Activated T-helper 17 cell treated with anti-CD3 and anti-CD28 coated beads, Interleukin-2, amount 50 U/mL, for 72 hours (primary cell): ENCODE measurements at regions not wholly inside any gene's neighbourhood (a gene's known extent, or its start where the extent isn't known, plus 50 kb on each side); places are given as distances from the start of the nearest gene placed in this dataset.

Experiments used
- ATAC-seq: fragments of 150-1000 bp; cut with Tn5 transposase; replicated peaks from 2 replicates; pipeline ENCODE4 v1.10.0; 2021; ENCODE audit warnings: mild to moderate bottlenecking, moderate library complexity
- H3K27ac Mint-ChIP-seq: one replicate; pipeline ENCODE4 v1.8.0; 2022; ENCODE audit warnings: mixed read lengths
- H3K27me3 Mint-ChIP-seq: one replicate; pipeline ENCODE4 v1.8.0; 2022; ENCODE audit warnings: mixed read lengths
- H3K36me3 Mint-ChIP-seq: one replicate; pipeline ENCODE4 v1.8.0; 2022; ENCODE audit warnings: low read depth, mild to moderate bottlenecking, mixed read lengths
- H3K4me1 Mint-ChIP-seq: one replicate; pipeline ENCODE4 v1.8.0; 2022; ENCODE audit warnings: mixed read lengths
- H3K4me3 Mint-ChIP-seq: one replicate; pipeline ENCODE4 v1.8.0; 2022; ENCODE audit warnings: mild to moderate bottlenecking, mixed read lengths
- H3K9me3 Mint-ChIP-seq: one replicate; pipeline ENCODE4 v1.8.0; 2022; ENCODE audit warnings: mixed read lengths

DNA sequence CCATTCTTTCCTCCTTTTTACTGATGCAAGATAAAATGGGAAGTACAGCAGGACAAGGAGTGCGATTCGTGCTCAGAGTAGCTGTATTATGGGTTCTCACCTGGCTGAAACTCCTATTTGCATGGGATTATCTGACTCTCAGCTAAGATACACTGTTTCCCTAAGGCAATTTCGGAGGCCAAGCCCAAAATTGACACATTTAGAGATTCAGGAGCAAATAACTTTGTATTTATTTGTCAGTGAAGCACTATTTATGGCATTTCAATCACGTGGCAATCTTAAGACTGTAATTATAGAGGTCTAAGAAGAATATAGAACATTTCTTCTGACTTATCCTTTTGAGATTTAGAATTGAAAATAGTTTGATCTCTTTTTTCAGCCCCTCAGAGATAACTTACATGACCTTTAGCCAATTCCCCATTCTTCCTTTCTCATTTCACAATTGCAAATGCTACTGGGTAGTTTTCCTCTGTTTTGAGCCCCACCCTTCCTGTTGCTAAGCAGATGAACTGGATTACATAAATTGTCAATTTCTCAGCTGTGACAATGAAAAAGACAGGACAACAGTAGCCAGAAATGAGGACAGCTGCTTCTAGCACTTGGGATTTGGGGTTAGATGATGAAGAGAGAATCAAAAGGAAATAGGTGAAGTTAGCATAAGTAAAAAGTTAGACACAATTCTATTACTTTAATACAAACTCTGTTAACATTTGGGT, 122.7 kb upstream of the FRY start:
- H3K4me1 Mint-ChIP-seq = peaks cover 31% of the 10 kb centered on the region
- H3K9me3 Mint-ChIP-seq = no peaks in the 10 kb centered on the region
- no peaks in the 10 kb centered on the region for H3K36me3 Mint-ChIP-seq
- H3K27ac Mint-ChIP-seq = peak overlapping the region; percentile 34
- no peak for ATAC-seq
- peak overlapping the region; percentile 25 for H3K4me3 Mint-ChIP-seq
- H3K27me3 Mint-ChIP-seq = no peaks in the 10 kb centered on the region

DNA sequence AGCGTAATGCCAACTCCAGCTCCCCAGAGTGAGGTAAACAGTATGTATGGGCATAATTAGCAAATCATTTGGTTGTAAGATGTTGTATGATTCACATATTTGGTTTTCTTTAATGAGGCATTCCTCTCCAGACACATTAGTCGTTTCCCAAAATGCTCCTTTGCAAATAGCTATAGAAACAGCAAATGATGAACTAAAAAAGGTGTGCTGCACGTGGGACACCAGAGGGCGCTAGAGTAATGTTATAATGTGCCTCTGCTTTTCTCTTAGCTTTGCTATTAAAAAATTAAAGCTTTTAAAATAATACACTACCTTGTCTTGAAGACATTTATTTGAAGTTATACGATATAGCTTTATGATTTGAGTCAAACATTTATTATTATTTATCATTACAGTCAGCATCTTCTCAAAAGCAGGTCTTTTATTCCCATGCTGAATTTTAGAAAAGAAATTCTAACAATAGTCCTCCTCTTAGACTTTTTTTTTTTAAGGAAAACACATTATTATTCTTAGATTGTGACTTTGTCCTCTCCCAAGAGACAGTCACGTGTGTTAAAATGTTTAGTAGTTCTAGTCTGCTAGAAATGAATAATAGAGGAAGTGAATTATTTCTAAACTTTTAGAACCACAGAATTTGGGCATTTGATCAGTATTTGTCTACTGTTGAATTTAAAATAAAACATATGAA, 121.6 kb upstream of the FRY start:
- peak; percentile 42 for ATAC-seq
- Mint-ChIP-seq H3K27ac (no peak overlapping the region), H3K9me3 (no peaks in the 10 kb centered on the region), H3K4me1 (peaks cover 32% of the 10 kb centered on the region), H3K27me3 (no peaks in the 10 kb centered on the region), H3K4me3 (no peak overlapping the region), H3K36me3 (no peaks in the 10 kb centered on the region)

GRCh38 chr13:31910633-31911032, 120.9 kb upstream of the FRY start:
- H3K4me1 Mint-ChIP-seq = peaks cover 32% of the 10 kb centered on the region
- H3K27ac Mint-ChIP-seq = no peak overlapping the region
- ATAC-seq = no peak
- H3K36me3 Mint-ChIP-seq = no peaks in the 10 kb centered on the region
- H3K9me3 Mint-ChIP-seq = no peaks in the 10 kb centered on the region
- no peak overlapping the region for H3K4me3 Mint-ChIP-seq
- H3K27me3 Mint-ChIP-seq = no peaks in the 10 kb centered on the region

DNA sequence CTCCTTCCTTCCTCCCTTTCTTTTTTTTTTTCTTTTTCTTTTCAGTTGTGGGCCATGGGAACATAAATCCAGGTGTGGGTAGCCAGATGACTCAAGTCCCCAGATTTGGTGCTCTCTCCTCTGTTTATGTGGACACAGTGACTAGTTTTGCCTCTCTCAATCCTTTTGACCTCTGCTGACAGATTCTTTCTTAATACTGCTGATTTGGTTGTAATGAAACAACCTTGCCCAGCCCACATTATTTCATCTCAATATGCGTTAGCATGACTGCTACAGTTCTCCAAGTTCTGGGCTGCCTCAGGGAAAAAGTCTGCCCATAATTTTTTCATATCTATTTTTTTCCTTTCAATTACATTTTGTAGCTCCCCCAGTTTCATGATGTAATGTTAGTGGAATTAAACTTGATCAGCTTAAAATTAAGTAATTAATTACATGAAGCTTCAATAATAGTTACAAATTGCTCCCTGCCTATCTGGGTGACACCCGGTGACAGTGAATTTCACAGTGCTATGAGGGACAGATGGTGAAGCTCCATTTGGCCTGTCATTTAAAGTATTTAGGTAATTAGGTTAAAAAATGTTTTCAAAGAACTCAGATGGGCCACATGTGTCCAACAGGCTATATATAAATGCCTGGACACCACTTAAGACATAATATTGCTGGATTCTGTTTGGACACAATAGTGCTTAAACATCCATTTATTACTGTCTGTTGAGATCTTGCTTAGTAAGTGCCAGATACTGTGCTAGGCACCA, 118.8 kb upstream of the FRY start:
- peaks cover 25% of the 10 kb centered on the region for H3K4me1 Mint-ChIP-seq
- peak overlapping the region; percentile 14 for H3K27ac Mint-ChIP-seq
- peak overlapping the region; percentile 30 for H3K4me3 Mint-ChIP-seq
- H3K36me3 Mint-ChIP-seq = no peaks in the 10 kb centered on the region
- no peaks in the 10 kb centered on the region for H3K27me3 Mint-ChIP-seq
- peak; percentile 66 for ATAC-seq
- no peaks in the 10 kb centered on the region for H3K9me3 Mint-ChIP-seq

DNA sequence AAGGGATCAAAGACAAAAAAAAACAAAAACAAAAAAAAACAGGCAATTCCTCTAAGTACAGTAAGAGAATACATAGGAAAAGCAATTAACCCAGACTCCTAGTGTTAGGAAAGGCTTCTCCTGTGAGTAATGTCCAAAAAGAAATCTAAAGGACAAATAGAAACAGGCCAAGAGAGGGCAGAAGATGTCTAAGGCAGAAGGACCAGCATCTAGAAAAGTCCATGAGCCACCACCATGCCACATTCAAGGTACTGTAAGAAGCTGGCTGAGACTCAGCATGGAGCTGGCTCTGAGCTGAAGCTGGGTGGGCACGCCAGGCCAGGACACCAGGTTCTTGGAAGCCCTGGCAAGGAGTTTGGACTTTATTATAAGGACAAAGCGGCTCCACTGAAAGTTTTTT, 118.1 kb upstream of the FRY start:
- peak; percentile 51 for ATAC-seq

GRCh38 chr13:31914843-31915242, 116.7 kb upstream of the FRY start:
- no peak for ATAC-seq
- Mint-ChIP-seq H3K36me3 (no peaks in the 10 kb centered on the region), H3K27ac (peak overlapping the region; percentile 1), H3K9me3 (no peaks in the 10 kb centered on the region), H3K27me3 (no peaks in the 10 kb centered on the region), H3K4me1 (peaks cover 23% of the 10 kb centered on the region), H3K4me3 (no peak overlapping the region)

More for the DNA sequence above, 118.1 kb upstream of the FRY start:
- Mint-ChIP-seq H3K4me3 (peak overlapping the region; percentile 30), H3K9me3 (no peaks in the 10 kb centered on the region), H3K27me3 (no peaks in the 10 kb centered on the region), H3K4me1 (peaks cover 23% of the 10 kb centered on the region), H3K36me3 (no peaks in the 10 kb centered on the region), H3K27ac (no peak overlapping the region)

DNA sequence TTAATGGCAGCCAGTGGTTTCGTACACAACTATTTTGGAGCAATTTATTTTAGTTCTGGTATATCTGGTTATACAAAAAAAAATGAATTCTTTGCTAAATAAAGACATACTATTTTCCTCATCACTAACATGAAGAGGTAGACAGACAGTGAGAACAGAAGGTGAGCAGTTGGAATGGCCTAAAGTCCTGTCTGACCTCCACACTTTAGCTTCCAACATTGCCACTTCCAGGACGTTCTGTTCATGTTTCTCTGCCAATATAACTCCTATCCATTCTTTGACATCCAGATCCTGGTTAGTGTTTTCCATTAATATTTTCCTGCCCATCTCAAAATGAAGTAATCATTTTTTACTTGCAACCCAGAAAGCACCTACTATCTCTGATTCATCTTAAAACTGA, 112.9 kb upstream of the FRY start:
- peak overlapping the region; percentile 35 for H3K4me3 Mint-ChIP-seq
- H3K36me3 Mint-ChIP-seq = no peaks in the 10 kb centered on the region
- no peak for ATAC-seq
- H3K4me1 Mint-ChIP-seq = peaks cover 32% of the 10 kb centered on the region
- H3K27me3 Mint-ChIP-seq = no peaks in the 10 kb centered on the region
- no peaks in the 10 kb centered on the region for H3K9me3 Mint-ChIP-seq
- H3K27ac Mint-ChIP-seq = peak overlapping the region; percentile 18

DNA sequence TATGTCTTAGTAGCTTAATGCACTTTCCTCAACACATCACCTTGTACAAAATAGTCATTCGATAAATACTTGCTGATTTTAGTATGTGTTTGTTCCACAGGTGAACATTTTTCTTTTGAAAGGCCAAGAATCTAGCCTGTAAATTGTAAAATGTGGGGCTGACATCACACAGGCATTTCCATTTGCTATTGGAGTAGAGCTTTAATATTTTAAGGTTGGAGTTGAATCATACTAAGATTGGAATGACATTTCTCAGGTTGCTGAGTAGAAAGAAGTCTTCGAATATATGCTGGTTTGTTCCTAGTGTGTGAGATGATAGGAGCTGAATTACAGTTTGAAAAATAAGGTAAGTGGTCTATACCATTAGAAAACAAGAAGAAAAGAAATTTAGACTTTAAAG, 112.3 kb upstream of the FRY start:
- Mint-ChIP-seq H3K36me3 (no peaks in the 10 kb centered on the region), H3K4me1 (peaks cover 32% of the 10 kb centered on the region), H3K27me3 (no peaks in the 10 kb centered on the region), H3K27ac (peak overlapping the region; percentile 18), H3K4me3 (peak overlapping the region; percentile 35), H3K9me3 (no peaks in the 10 kb centered on the region)
- ATAC-seq = no peak

GRCh38 chr13:31919971-31920726, 111.4 kb upstream of the FRY start:
- Mint-ChIP-seq H3K27ac (peak overlapping the region; percentile 77), H3K36me3 (no peaks in the 10 kb centered on the region), H3K27me3 (no peaks in the 10 kb centered on the region), H3K4me1 (peaks cover 27% of the 10 kb centered on the region), H3K9me3 (no peaks in the 10 kb centered on the region), H3K4me3 (peak overlapping the region; percentile 64)
- peak; percentile 70 for ATAC-seq

GRCh38 chr13:31920727-31921100, 110.9 kb upstream of the FRY start:
- H3K4me3 Mint-ChIP-seq = peak overlapping the region; percentile 64
- peak; percentile 18 for ATAC-seq
- peak overlapping the region; percentile 77 for H3K27ac Mint-ChIP-seq
- H3K27me3 Mint-ChIP-seq = no peaks in the 10 kb centered on the region
- peaks cover 27% of the 10 kb centered on the region for H3K4me1 Mint-ChIP-seq
- H3K9me3 Mint-ChIP-seq = no peaks in the 10 kb centered on the region
- no peaks in the 10 kb centered on the region for H3K36me3 Mint-ChIP-seq

DNA sequence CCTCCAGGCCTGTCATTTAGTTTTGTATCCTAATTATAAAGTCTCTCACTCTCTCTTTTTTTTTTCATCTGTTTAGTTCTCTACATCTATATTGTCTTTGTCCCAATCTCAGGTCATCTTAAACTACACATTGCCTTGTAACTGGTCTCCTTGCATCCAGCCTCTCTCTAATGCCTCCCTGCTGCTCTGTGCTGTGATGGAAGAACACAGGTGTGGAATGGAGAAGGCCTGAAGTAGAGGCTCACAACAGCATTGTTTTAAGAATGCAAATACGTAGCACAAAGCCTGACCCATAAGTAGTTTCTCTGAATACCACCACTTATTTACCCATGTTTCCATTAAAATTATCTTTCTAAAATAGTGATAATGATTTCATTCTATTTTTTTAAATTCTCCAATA, 108.8 kb upstream of the FRY start:
- Mint-ChIP-seq H3K9me3 (no peaks in the 10 kb centered on the region), H3K27ac (peak overlapping the region; percentile 46), H3K36me3 (no peaks in the 10 kb centered on the region), H3K4me3 (no peak overlapping the region), H3K4me1 (peaks cover 33% of the 10 kb centered on the region), H3K27me3 (no peaks in the 10 kb centered on the region)
- no peak for ATAC-seq

DNA sequence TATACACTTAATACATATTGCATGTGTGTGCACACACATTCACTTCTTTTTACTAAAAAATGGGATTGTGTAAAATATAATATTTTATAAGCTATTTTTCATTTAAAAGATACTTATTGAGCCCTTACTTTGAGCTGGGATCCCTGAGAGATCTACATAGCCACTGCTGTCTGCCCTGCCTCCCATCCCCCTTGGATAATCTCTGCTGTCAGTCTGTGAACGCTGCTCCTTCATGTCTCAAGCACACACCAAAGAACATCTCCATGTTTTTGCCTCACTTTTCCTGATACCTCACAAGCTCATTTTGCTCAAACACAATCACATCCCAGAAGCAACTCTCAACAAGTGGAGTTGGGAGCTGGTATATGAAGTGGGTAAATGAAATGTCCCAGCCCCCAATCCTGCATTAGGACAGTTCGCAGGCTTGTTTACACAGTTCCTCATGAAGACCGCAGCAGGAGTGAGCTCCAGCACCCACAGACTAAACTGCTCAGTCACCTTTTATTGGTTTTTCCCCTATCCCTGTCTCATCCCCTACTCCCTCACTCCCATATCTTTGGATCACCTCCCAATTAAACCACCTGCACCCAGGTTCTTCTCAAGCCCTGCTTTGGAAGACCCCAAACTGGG, 108.3 kb upstream of the FRY start:
- H3K27me3 Mint-ChIP-seq = no peaks in the 10 kb centered on the region
- ATAC-seq = no peak
- no peak overlapping the region for H3K4me3 Mint-ChIP-seq
- peaks cover 37% of the 10 kb centered on the region for H3K4me1 Mint-ChIP-seq
- H3K36me3 Mint-ChIP-seq = no peaks in the 10 kb centered on the region
- H3K27ac Mint-ChIP-seq = no peak overlapping the region
- no peaks in the 10 kb centered on the region for H3K9me3 Mint-ChIP-seq

- H3K27me3 Mint-ChIP-seq = no peaks in the 10 kb centered on the region
- no peak overlapping the region for H3K27ac Mint-ChIP-seq
- H3K4me3 Mint-ChIP-seq = no peak overlapping the region
- peaks cover 29% of the 10 kb centered on the region for H3K4me1 Mint-ChIP-seq
- ATAC-seq = no peak
- no peaks in the 10 kb centered on the region for H3K9me3 Mint-ChIP-seq
- no peaks in the 10 kb centered on the region for H3K36me3 Mint-ChIP-seq
Observed at GRCh38 chr13:31925079-31925478, 106.5 kb upstream of the FRY start.

- no peaks in the 10 kb centered on the region for H3K27me3 Mint-ChIP-seq
- H3K9me3 Mint-ChIP-seq = no peaks in the 10 kb centered on the region
Observed at GRCh38 chr13:31927219-31927653, 104.3 kb upstream of the FRY start.

More at GRCh38 chr13:31927219-31927653, 104.3 kb upstream of the FRY start:
- H3K4me3 Mint-ChIP-seq = peak overlapping the region; percentile 59
- peak overlapping the region; percentile 61 for H3K27ac Mint-ChIP-seq
- no peak for ATAC-seq
- H3K36me3 Mint-ChIP-seq = no peaks in the 10 kb centered on the region
- peaks cover 16% of the 10 kb centered on the region for H3K4me1 Mint-ChIP-seq
